IMR-90 (cell line): ENCODE measurements at regions not wholly inside any gene's neighbourhood (a gene's known extent, or its start where the extent isn't known, plus 50 kb on each side); places are given as distances from the start of the nearest gene placed in this dataset.

Experiments used
- ATAC-seq: fragments of 200-7000 bp; cut with Tn5 transposase; 2 replicates; pipeline ENCODE4 v1.9.1; 2020; ENCODE audit warnings: low read depth, mild to moderate bottlenecking, moderate library complexity
- BruUV-seq: library from RNA; stranded (reverse); fragments of 400-500 nt; replicated peaks from 2 replicates; lab custom pipeline; 2021; lab: Mats Ljungman, UMichigan
- CTCF ChIA-PET: fragments of 300-600 bp; formaldehyde crosslinking; extraction: SDS; loops from one replicate; lab custom pipeline; 2021; ENCODE audit warnings: antibody characterized with exemption; lab: Yijun Ruan, JAX
- POLR2A ChIA-PET: fragments of 300-600 bp; sonication (Branson Sonifier 250); formaldehyde crosslinking; loops from one replicate; lab custom pipeline; 2022; ENCODE audit warnings: antibody characterized with exemption; ENCODE audit not compliant: unreplicated experiment; lab: Charles Lee
- DNase-seq: peaks from one replicate; pipeline ENCODE4 v3.0.0; 2013
- H2AFZ ChIP-seq: replicated peaks from 2 replicates; pipeline ENCODE3; 2013; ENCODE audit warnings: low read length, mild to moderate bottlenecking; ENCODE audit not compliant: poor library complexity
- H2AK5ac ChIP-seq: 2 replicates; pipeline ENCODE4 v1.6.1; 2013; ENCODE audit warnings: low read depth, low read length, inconsistent platforms
- H2AK9ac ChIP-seq: replicated peaks from 2 replicates; pipeline ENCODE3; 2013; ENCODE audit warnings: mild to moderate bottlenecking, low read depth, low read length, moderate library complexity; ENCODE audit not compliant: poor library complexity
- H2BK120ac ChIP-seq: 2 replicates; pipeline ENCODE4 v1.6.1; 2013; ENCODE audit warnings: low read depth, low read length, inconsistent platforms
- H2BK15ac ChIP-seq: 3 replicates; pipeline ENCODE4 v1.6.1; 2013; ENCODE audit warnings: low read depth, low read length, inconsistent platforms
- H2BK20ac ChIP-seq: 2 replicates; pipeline ENCODE4 v1.6.1; 2013; ENCODE audit warnings: low read depth, mild to moderate bottlenecking, inconsistent platforms, low read length, moderate library complexity
- H2BK5ac ChIP-seq: 2 replicates; pipeline ENCODE4 v1.6.1; 2013; ENCODE audit warnings: mild to moderate bottlenecking, low read depth, low read length, inconsistent platforms; ENCODE audit not compliant: poor library complexity, severe bottlenecking
- H3K14ac ChIP-seq: replicated peaks from 2 replicates; pipeline ENCODE4 v1.6.1; 2013; ENCODE audit warnings: low read depth, low read length, inconsistent platforms
- H3K18ac ChIP-seq: 2 replicates; pipeline ENCODE4 v1.6.1; 2013; ENCODE audit warnings: low read depth, low read length, control low read depth
- H3K23ac ChIP-seq: 2 replicates; pipeline ENCODE4 v1.6.1; 2013; ENCODE audit warnings: low read depth, low read length, inconsistent platforms
- H3K27ac ChIP-seq: 2 replicates; pipeline ENCODE4 v1.5.1; 2013; ENCODE audit warnings: mild to moderate bottlenecking, control low read depth, low read length; ENCODE audit not compliant: insufficient read depth
- H3K27me3 ChIP-seq: 2 replicates; pipeline ENCODE4 v1.6.1; 2013; ENCODE audit warnings: low read length; ENCODE audit not compliant: control insufficient read depth, insufficient read depth
- H3K36me3 ChIP-seq: 2 replicates; pipeline ENCODE4 v1.6.1; 2013; ENCODE audit warnings: low read length, mixed read lengths; ENCODE audit not compliant: control insufficient read depth, insufficient read depth
- H3K4ac ChIP-seq: 2 replicates; pipeline ENCODE4 v1.6.1; 2013; ENCODE audit warnings: low read depth, low read length, inconsistent platforms
- H3K4me1 ChIP-seq: 2 replicates; pipeline ENCODE4 v1.6.1; 2013; ENCODE audit warnings: low read length, mixed read lengths; ENCODE audit not compliant: control insufficient read depth, insufficient read depth
- H3K4me2 ChIP-seq: 2 replicates; pipeline ENCODE4 v1.6.1; 2013; ENCODE audit warnings: low read depth, mild to moderate bottlenecking, control low read depth, low read length, moderate library complexity
- H3K4me3 ChIP-seq: 2 replicates; pipeline ENCODE4 v1.5.1; 2013; ENCODE audit warnings: low read depth, mild to moderate bottlenecking, control low read depth, low read length, moderate library complexity; ENCODE audit not compliant: insufficient read depth
- H3K56ac ChIP-seq: 2 replicates; pipeline ENCODE4 v1.6.1; 2013; ENCODE audit warnings: low read length, inconsistent platforms; ENCODE audit not compliant: insufficient read depth; ENCODE audit errors: extremely low read depth
- H3K79me1 ChIP-seq, 2 experiments: 2 replicates each; pipeline ENCODE4 v1.6.1; 2013; ENCODE audit warnings: low read length in 2 of 2, inconsistent platforms in 1 of 2, low read depth in 1 of 2
- H3K9ac ChIP-seq: 2 replicates; pipeline ENCODE4 v1.6.1; 2013; ENCODE audit warnings: low read depth, low read length, control low read depth
- H3K9me1 ChIP-seq: 2 replicates; pipeline ENCODE4 v1.6.1; 2013; ENCODE audit warnings: low read length, inconsistent platforms; ENCODE audit not compliant: insufficient read depth
- H3K9me3 ChIP-seq: 2 replicates; pipeline ENCODE4 v1.6.1; 2013; ENCODE audit warnings: low read length; ENCODE audit not compliant: control insufficient read depth, insufficient read depth
- H4K20me1 ChIP-seq: 2 replicates; pipeline ENCODE4 v1.6.1; 2013; ENCODE audit warnings: low read length, inconsistent platforms; ENCODE audit not compliant: insufficient read depth
- H4K5ac ChIP-seq: 2 replicates; pipeline ENCODE4 v1.6.1; 2013; ENCODE audit warnings: mild to moderate bottlenecking, low read depth, low read length, control low read depth
- H4K8ac ChIP-seq, 2 experiments: 2 replicates each; pipeline ENCODE4 v1.6.1; 2013; ENCODE audit warnings: low read depth in 2 of 2, low read length in 2 of 2, control low read depth in 1 of 2, inconsistent platforms in 1 of 2
- H4K91ac ChIP-seq: 2 replicates; pipeline ENCODE4 v1.6.1; 2013; ENCODE audit warnings: low read depth, low read length, inconsistent platforms; ENCODE audit not compliant: insufficient read depth
- MXI1 ChIP-seq: IDR thresholded peaks from 2 replicates; pipeline ENCODE4 v1.6.1; 2012; ENCODE audit warnings: low read depth, mild to moderate bottlenecking, low read length, moderate library complexity, borderline replicate concordance
- SMC3 ChIP-seq: fragments of 150-350 bp; IDR thresholded peaks from 2 replicates; pipeline ENCODE4 v1.6.1; 2016; ENCODE audit warnings: low read depth, mild to moderate bottlenecking, antibody characterized with exemption, low read length, moderate library complexity
- USF2 ChIP-seq: fragments of 150-350 bp; IDR thresholded peaks from 2 replicates; pipeline ENCODE4 v1.6.1; 2017; ENCODE audit warnings: mild to moderate bottlenecking, antibody characterized with exemption, low read length, low read depth
- WGBS, 2 experiments: methylation state at CpG; one replicate each; pipeline versions ENCODE4 v1.1.5 to v1.1.7; 2013; ENCODE audit warnings: missing lambda C conversion rate in 2 of 2; ENCODE audit not compliant: insufficient read length in 1 of 2; ENCODE audit errors: extremely low coverage in 2 of 2; 5-methylcytosine and 5-hydroxymethylcytosine counted together
- dilution Hi-C: fragments of 300-500 bp; cut with HindIII; formaldehyde crosslinking; loops from one replicate; pipeline ENCODE4 v1.14.3; 2018; ENCODE audit warnings: low sequenced_read_pairs; ENCODE audit not compliant: unreplicated experiment
- in situ Hi-C: fragments of 300-500 bp; cut with MboI; formaldehyde crosslinking; loops from 3 replicates; pipeline ENCODE4 v1.14.3; 2019; ENCODE audit warnings: low sequenced_read_pairs, inconsistent platforms, mixed read lengths
- intact Hi-C: fragments of 100-400 bp; cut with micrococcal nuclease; formaldehyde crosslinking; loops from 2 replicates; pipeline ENCODE4 v1.10.0; 2022

GRCh38 chr6:11908436-11909105, 103.5 kb upstream of the HIVEP1 start:
- no CpG with 5 or more reads among the region's 2 CpGs for WGBS, 2 experiments
- Histone ChIP-seq H2AFZ (no peak overlapping the region), H3K4me1 (no peaks in the 10 kb centered on the region), H3K36me3 (no peaks in the 10 kb centered on the region), H4K91ac (no peak overlapping the region), H3K27ac (no peak overlapping the region), H2BK20ac (no peak overlapping the region), H3K4me3 (no peak overlapping the region), H4K8ac (no peak overlapping the region), H2BK15ac (no peak overlapping the region), H3K18ac (no peak overlapping the region), H2AK9ac (no peak overlapping the region), H3K4ac (no peak overlapping the region), H4K5ac (no peak overlapping the region), H2AK5ac (no peak overlapping the region), H3K56ac (no peak overlapping the region), H3K14ac (no peak overlapping the region), H3K27me3 (no peaks in the 10 kb centered on the region), H3K9ac (no peak overlapping the region), H3K9me1 (no peaks in the 10 kb centered on the region), H4K20me1 (no peaks in the 10 kb centered on the region), H2BK120ac (no peak overlapping the region), H2BK5ac (no peak overlapping the region), H3K9me3 (no peaks in the 10 kb centered on the region), H3K4me2 (no peak overlapping the region), H3K79me1 (no peaks in the 10 kb centered on the region), H3K23ac (no peak overlapping the region)
- no TSS peak for BruUV-seq
- dilution Hi-C loops (no loop called here), intact Hi-C loops (loop anchor here (5.0 kb wide), 1 partner anchor 136 kb away; no protein-coding TSS in a partner anchor), in situ Hi-C loops (no loop called here)
- ChIA-PET CTCF (no interaction called here), POLR2A (no interaction called here)
- DNase-seq: no peak
- ATAC-seq: no peak
- TF ChIP-seq USF2: no peak
- TF ChIP-seq MXI1: no peak
- no peak for TF ChIP-seq SMC3
